DOHH2 (cell line): ENCODE measurements at regions not wholly inside any gene's neighbourhood (a gene's known extent, or its start where the extent isn't known, plus 50 kb on each side); places are given as distances from the start of the nearest gene placed in this dataset.

Experiments used
- CTCF ChIP-seq: fragments of 200-600 bp; sonication (generic); IDR thresholded peaks from one replicate; pipeline ENCODE4 v1.5.1; 2014; ENCODE audit warnings: antibody characterized with exemption, mild to moderate bottlenecking, low read depth, low read length; ENCODE audit not compliant: poor library complexity, severe bottlenecking
- EZH2phosphoT487 ChIP-seq: fragments of 200-600 bp; sonication (generic); IDR thresholded peaks from 2 replicates; pipeline ENCODE4 v1.6.1; 2017; ENCODE audit warnings: borderline replicate concordance, mild to moderate bottlenecking, antibody characterized with exemption, low read length, moderate library complexity, mixed read lengths

GRCh38 chr3:78349571-78349970, 1309.7 kb downstream of the ROBO2 start:
- TF ChIP-seq CTCF = no peak
- no peak for TF ChIP-seq EZH2phosphoT487
